CD4-positive, alpha-beta T cell treated with Interferon gamma for 1 hour (primary cell): ENCODE measurements at regions not wholly inside any gene's neighbourhood (a gene's known extent, or its start where the extent isn't known, plus 50 kb on each side); places are given as distances from the start of the nearest gene placed in this dataset.

Experiments used
- DNase-seq: peaks from one replicate; pipeline ENCODE4 v3.0.0-alpha.2; 2020

GRCh38 chr7:121810831-121811672, 61.9 kb upstream of the PTPRZ1 start:
- no peak for DNase-seq

- no peak for DNase-seq
Measured at GRCh38 chr7:121807078-121807477, 65.9 kb upstream of the PTPRZ1 start.

GRCh38 chr7:121803039-121803438, 69.9 kb upstream of the PTPRZ1 start:
- DNase-seq, result no peak

- no peak for DNase-seq
Measured at GRCh38 chr7:121800916-121801675, 71.9 kb upstream of the PTPRZ1 start.

GRCh38 chr7:121798896-121799295, 74.1 kb upstream of the PTPRZ1 start:
- no peak for DNase-seq

GRCh38 chr7:121798453-121798840, 74.5 kb upstream of the PTPRZ1 start:
- no peak for DNase-seq

GRCh38 chr7:121797657-121798452, 75.1 kb upstream of the PTPRZ1 start:
- no peak for DNase-seq

- DNase-seq, result no peak
Measured at GRCh38 chr7:121796936-121797656, 75.9 kb upstream of the PTPRZ1 start.

GRCh38 chr7:121796381-121796780, 76.6 kb upstream of the PTPRZ1 start:
- DNase-seq, result no peak

GRCh38 chr7:121795736-121796135, 77.2 kb upstream of the PTPRZ1 start:
- no peak for DNase-seq

GRCh38 chr7:121793716-121794115, 79.2 kb upstream of the PTPRZ1 start:
- no peak for DNase-seq

- no peak for DNase-seq
Measured at GRCh38 chr7:121777672-121778071, 95.3 kb upstream of the PTPRZ1 start.

GRCh38 chr7:121774563-121774962, 98.4 kb upstream of the PTPRZ1 start:
- no peak for DNase-seq

- DNase-seq, result no peak
Measured at GRCh38 chr7:121766676-121767075, 106.3 kb upstream of the PTPRZ1 start.

GRCh38 chr7:121761399-121761798, 111.6 kb upstream of the PTPRZ1 start:
- DNase-seq, result no peak

GRCh38 chr7:121755818-121756552, 117.0 kb upstream of the PTPRZ1 start:
- DNase-seq, result no peak

- no peak for DNase-seq
Measured at GRCh38 chr7:121755286-121755685, 117.7 kb upstream of the PTPRZ1 start.

GRCh38 chr7:121753944-121754343, 119.0 kb upstream of the PTPRZ1 start:
- DNase-seq, result no peak

GRCh38 chr7:121752706-121753105, 120.3 kb upstream of the PTPRZ1 start:
- DNase-seq, result no peak

- no peak for DNase-seq
Measured at GRCh38 chr7:121748546-121748945, 124.4 kb upstream of the PTPRZ1 start.

GRCh38 chr7:121745856-121746255, 127.1 kb upstream of the PTPRZ1 start:
- no peak for DNase-seq

GRCh38 chr7:121744877-121745276, 128.1 kb upstream of the PTPRZ1 start:
- DNase-seq, result no peak
